ENCODE measurements at regions not wholly inside any gene's neighbourhood (a gene's known extent, or its start where the extent isn't known, plus 50 kb on each side); places are given as distances from the start of the nearest gene placed in this dataset.

DNA sequence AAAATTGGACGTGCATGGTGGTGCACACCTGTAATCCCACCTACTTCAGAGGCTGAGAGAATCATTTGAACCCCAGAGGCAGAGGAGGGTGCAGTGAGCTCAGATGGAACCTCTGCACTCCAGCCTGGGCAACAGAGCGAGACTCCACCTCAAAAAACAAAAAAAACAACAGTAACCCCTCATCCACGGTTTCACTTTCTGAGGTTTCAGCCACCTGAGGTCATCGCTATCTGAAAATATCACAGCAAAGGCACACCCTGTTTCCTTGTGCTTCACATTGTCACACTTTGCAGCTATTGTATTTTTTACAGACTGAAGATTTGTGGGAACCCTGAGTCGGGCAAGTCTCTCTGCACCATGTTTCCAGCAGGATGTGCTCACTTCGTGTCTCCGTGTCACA lies 54.1 kb upstream of the FOXQ1 start:
- DNase-seq: no peak

- DNase-seq: no peak
These were observed 55.4 kb upstream of the FOXQ1 start for GRCh38 chr6:1256435-1257008.

DNA sequence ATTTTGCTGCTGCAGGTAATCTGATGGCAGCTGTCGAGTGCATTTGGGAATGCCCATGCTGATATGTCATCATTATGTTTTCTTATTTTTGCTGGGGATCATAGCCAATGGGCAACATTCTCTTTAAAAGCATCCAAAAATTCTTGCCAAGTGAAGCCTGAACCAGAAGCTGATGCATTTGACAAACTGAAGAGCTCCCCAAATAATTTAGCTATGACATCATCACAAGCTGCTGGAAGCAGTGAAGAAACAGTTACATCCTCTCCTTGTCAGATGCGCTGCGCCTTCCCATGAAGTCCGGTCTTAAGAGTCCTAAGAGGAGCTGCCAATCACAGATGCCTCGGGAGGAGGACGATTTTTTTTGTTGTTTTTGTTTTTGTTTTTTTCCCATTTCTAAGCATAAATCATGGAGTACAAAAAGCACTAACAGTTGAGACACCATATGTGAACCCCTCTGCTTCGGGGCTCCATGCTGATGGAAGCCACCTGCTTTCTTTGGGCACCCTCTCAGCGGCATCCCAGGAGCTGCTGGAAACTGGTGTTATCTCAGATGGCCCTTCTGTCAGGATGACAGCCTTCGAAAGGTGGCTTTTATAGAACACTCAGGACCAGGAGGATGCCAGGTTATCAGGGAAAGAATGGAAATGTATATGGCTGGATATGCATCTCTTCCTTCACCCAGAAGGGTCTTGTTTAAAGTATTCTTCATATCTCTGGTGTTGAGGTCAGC lies 56.1 kb upstream of the FOXQ1 start:
- DNase-seq: no peak

DNA sequence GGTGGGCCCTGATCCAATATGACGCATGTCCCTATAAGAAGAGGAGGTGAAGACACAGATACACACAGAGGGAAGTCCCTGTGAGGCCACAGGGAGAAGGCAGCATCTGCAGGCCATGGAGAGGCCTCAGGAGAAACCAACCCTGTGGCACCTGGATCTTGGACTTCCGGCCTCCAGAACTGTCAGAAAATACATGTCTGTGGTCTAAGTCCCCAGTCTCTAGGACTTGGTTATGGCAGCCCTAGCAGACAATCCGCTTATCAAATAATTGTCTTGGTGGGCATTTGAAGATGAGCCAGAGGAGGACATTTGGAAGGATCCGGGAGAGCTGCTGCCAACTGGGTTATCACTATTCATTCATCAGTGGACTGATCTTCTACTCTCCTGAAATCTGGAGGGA lies 57.6 kb upstream of the FOXQ1 start:
- no peak for DNase-seq

GRCh38 chr6:1253816-1254215 lies 58.1 kb upstream of the FOXQ1 start:
- no peak for DNase-seq

DNA sequence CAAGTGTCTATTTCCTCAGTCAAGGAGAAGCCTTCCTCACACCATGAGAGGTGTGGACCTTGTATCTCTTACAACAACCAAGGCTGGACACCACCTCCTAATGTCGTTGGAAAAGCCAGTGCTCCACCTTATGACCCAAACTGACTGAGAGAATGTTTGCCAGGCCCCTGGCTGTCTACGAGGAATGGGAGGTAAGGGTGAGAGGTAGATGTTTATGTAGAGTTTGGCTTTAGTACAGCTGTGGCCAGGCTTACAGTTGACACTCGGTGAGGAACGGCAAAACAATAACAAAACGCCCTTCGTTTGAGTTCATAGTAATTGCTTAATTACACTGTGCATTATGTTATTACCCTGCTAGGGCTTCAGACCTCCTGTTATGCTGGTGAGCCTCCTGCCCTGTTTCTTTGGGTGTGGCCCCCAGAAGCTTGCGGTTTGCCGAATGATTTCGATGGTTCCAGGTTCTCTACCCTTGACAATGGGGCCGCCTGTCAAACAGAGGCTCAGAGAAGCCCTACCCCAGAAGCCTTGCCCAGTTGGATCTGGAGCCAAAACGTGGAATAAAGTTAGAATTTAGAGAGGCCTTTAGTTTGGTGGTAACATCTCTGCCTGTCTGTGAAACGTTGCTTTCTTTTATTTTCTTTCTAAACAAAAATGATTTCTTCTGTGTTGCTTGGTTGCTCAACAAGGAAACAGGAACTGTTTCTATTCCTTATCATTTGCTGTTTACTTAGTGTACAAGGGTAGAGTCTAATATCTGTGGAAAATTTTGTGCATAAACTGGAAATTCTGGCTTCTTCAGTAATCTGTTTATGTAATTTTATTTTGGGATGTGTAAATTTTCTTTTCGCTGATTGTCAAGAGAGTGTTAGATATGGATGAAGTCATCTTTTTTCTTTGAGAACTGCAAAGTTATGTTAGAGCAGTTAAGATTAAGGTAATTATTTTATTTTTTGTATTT lies 60.4 kb upstream of the FOXQ1 start:
- no peak for DNase-seq

DNA sequence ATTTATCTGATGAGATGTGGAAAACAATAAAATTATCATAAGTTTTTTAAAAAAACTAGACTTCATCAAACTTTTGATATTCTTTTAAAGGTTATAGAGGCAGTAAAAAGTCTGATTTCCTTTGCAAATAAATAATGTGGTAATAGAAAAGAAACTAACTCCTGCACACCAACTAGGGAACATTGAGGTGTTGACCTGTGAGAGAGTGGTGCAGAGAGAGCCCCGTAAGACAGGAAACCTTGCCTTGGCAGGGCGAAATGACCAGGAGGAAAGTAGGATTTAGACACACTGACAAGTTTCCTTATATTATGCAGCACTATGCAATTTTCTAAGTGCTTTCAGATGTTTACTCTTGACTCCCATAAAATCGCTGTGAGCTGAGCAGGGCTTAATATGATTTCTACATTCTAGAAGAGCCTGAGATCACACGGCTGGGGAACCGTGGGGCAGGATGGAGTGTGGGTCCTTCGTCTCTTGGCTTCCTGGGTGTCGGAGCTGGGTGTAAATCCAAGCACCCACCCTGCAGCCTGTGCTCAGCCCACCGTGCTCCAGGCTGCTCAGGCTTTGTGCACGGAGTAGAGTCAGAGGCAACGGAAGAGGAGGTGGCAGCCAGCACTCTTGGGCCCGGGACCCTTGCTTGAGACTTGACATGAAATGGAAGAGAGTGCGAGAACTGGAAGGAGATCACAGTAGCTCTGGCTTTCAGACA lies 61.3 kb upstream of the FOXQ1 start:
- DNase-seq: no peak

DNA sequence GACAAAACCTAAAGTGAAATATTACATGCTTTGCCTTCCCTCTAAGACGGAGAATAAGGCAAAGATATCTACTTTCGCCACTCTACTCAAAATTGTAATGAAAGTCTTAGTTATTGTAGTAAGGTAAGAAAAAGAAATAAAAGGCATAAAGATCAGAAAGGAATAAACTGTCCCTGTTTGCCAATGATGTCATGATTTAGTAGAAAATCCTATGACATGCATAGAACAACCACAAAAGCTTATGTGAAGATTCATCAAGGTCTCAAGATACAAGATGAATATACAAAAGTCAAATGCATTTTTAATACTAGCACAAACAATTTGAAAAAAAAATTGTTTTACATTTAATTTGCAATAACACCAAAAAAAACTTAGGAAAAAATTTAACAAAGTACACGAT lies 64.0 kb upstream of the FOXQ1 start:
- no peak for DNase-seq

- DNase-seq: no peak
These were observed 64.8 kb upstream of the FOXQ1 start for GRCh38 chr6:1247056-1247455.

DNA sequence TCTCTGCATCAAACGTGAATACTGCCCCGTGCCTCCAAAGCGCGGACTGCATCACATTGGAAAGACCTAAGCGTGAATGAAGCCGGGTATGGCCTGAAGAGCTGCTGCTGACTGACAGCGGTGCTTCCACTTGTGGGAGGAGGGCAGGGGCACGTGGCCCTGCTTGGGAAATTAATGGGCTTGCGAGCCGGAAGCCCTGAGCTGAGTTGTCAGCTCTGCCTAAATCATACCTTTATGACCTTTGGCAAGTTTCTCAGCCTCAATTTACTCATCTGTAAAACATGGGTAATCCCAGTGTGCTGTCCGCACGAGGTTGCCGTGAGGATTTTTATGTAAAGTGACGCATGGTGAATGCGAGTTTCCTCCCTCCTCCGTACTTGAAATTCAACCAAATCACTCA lies 67.0 kb upstream of the FOXQ1 start:
- no peak for DNase-seq

GRCh38 chr6:1244278-1244677 lies 67.6 kb upstream of the FOXQ1 start:
- DNase-seq: no peak

- DNase-seq: no peak
These were observed 69.5 kb upstream of the FOXQ1 start for GRCh38 chr6:1242446-1242845.

DNA sequence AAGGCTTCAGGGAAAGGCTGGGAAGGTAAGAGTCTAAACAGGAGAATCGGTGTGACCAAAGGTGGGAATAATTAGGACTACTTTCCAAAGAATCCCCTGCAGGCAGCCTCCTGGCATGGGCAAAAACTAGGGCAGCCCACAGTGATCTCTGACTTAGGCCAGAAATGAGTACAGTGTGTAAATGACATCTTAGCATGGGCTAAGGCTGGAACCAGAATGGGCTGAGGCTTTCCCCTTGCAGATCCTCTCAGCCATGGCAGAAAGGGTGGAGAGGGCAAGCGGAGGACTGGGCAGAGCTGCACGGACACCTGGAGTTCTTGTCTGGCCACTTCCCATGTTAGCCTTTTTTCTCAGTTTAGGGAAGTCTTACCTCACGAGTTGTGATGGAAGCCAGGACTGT lies 69.9 kb upstream of the FOXQ1 start:
- DNase-seq: no peak

- DNase-seq: no peak
These were observed 71.1 kb upstream of the FOXQ1 start for GRCh38 chr6:1240766-1241318.

GRCh38 chr6:1239805-1240204 lies 72.1 kb upstream of the FOXQ1 start:
- DNase-seq: no peak

DNA sequence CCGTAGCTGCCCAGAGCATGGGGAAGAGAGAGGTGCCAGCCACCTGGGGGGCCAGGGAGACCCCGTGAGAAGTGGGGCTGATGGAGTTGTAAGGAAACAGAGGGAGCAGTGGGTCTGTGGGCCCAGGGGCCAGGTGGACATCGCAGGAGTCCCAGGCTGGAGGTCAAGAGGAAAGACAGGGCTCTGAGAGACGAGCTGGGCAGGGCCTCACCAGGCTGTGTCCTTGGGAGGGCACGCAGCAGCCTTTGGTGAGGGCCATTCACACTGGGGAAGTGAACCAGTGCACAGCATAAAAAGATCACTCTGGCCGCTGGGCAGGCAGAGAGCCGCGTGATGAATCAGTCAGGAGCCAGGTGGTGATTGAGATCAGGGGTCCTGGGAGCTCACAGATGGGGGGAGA lies 73.9 kb upstream of the FOXQ1 start:
- DNase-seq: no peak

DNA sequence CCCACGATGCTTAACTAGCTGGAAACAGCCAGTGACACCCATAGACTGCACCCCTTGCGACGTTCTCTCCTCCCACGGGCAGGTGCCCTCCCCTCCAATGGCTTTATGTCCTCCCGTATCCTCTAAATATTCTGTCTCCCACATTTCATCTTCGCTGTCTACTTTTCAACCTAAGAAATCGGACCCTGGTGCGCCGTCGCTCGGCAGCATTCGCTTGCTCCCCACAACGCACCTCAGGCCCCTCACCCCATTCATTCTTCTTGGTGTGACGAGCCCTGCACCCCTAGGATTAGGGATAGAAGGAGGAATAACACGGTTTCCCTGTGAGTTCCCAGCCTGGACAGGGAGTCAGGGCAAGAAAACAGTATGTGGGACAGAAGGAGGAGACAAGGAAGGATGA lies 74.3 kb upstream of the FOXQ1 start:
- DNase-seq: no peak

GRCh38 chr6:1235825-1236224 lies 76.1 kb upstream of the FOXQ1 start:
- no peak for DNase-seq

DNA sequence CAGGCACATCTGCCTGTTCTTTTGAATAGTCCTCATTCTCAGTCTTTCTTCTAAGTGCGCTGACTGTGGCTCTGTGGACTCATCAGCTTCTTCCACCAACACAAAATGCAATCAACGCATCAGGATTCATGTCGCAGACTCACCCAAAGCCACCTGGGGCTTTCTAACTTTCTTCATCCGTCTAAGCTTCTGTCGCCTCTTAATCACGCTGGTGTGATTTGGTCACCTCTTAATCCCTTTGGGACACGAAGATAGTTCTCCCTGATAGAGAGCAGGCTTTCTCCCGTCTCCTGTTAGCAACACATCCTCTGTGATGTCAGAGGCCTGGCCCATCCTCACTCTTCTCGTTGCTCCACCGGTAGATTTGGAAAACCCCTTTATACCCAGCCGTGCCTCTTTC lies 78.0 kb upstream of the FOXQ1 start:
- no peak for DNase-seq

- no peak for DNase-seq
These were observed 79.3 kb upstream of the FOXQ1 start for GRCh38 chr6:1232578-1232977.

DNA sequence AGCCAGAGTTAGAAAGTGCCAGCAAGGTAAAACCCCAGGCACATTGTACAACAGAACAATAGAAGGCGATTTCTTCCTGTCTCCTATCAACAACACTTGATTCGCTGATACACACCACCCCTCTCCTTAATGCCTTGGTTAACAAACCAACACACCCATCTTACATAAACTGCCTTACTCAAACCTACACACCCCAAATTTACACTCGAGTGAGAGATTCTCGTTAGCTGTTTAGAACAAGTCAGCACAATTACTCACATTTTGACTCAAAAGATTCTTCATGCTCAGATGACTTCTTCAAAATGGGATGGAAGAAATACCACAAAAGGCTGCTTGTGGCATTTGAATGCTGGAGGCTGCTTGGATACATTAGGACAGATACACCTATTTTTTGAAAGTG lies 80.0 kb upstream of the FOXQ1 start:
- DNase-seq: no peak

DNA sequence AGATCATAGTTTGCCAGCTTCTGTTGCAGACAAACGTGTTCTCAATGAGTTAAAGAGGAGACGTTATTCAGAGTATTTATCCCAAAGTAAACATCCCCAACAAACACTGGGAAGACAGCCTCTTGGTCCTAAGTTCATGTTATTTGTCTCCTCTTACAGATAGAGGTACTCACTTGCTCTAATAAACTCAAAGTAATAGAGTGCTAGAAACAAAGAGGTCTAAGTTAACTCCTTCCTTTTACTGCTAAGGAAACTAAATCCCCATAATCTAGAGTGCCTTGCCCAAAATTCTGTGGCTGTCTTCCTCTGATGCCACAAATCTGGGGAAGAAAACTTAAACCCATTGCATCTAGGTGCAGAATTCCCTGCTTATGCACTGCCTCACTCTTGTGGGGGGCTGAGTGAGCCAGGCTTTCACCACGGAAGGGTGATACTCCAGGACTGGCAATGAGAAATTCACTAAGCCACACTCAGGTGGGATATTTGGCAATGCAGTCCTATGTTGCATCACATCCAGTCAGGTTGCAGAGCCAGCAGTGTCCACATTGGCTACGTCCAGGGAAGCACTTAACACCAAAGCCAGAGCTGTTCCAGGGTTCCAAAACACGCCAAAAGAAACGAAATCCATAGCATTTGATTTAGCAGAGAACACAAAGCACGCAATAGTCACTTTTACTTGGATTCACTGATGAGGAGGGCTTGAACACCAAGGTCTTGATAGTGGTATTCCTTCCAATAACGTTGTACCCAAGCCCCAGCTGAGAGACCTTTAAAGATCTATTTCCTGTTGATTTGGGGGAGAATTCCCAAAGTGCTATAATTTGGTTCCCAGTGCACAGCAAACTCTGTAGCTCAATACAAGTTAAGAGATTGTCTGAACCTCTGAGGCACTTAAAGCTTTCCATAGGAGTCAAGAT lies 81.0 kb upstream of the FOXQ1 start:
- DNase-seq: no peak
